HG03135 (cell line): ENCODE measurements at regions not wholly inside any gene's neighbourhood (a gene's known extent, or its start where the extent isn't known, plus 50 kb on each side); places are given as distances from the start of the nearest gene placed in this dataset.

Experiments used
- ATAC-seq: cut with Tn5 transposase; IDR thresholded peaks from one replicate; pipeline ENCODE4 v1.9.1; 2021; ENCODE audit warnings: mild to moderate bottlenecking, moderate library complexity; ENCODE audit not compliant: unreplicated experiment

DNA sequence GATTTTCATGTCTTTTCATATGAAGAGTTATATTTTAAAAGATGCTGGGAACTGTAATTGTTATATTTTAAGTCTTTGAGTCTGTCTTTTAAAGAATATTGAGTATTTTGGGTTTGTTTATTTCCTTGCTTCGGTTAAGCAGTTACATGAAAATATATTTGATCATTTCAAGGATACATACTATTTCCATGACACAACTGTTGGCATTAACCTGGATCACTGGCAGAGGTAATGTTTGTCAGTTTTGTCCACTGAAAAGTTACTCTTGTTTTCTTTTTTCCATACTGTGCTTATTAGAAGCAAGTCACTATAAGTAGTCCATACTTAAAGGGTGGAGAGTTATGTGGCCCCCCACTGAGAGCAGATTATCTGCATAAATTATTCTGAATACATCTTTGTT is 1142.0 kb upstream of the TMEFF2 start:
- ATAC-seq: no peak

DNA sequence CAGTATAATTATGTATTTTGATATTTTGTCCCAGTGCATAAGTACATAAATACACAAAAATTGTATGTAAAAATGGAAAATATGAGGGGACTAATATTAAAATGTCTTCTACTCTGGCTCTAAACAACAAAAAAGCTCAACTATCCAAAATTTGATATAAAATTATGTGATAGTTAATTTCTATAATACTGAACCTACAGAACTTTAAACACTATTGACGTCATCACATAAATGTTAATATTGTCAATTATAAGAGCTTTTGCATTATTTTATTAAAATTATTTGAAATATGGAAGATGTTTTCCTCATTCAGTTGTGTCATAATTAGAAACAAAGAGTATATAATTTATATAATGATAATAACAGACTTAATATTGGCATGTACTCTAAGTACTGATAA is 1139.7 kb upstream of the TMEFF2 start:
- ATAC-seq: no peak

DNA sequence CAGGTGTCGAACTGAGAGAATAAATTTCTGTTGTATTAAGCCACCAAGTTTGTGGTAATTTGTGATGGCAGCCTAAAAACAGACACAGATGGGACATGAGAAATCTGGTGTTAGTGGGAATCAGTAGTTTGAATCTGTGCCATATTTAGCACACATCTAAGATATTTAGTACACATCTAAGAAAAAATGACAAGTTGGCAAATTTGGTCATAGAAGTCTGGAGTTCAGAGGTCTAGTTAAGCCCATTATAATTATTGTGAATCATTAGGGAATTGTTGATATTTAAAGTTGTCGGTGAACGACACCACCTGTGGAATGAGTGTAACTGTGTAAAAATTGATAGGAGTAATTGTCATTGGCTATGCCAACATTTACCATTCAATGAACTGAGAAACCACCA is 1138.8 kb upstream of the TMEFF2 start:
- ATAC-seq: no peak

DNA sequence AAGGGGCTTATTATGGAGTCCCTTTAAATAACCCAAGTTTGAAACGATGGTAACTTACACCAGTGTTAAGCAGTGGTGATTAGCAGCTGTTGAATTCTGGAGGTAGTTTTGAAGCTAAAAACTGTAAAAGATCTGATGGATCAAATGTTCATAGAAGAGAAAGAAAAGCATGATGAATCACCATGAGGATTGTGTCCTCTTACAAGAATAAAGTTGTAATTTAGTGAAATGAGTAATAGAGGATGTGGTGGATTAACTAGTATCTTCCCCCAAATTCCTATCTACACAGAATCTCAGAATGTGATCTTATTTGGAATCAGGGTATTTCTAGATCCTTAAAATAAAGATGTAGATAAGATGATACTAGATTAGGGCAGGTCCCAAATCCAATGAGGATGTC is 1138.2 kb upstream of the TMEFF2 start:
- ATAC-seq: no peak

DNA sequence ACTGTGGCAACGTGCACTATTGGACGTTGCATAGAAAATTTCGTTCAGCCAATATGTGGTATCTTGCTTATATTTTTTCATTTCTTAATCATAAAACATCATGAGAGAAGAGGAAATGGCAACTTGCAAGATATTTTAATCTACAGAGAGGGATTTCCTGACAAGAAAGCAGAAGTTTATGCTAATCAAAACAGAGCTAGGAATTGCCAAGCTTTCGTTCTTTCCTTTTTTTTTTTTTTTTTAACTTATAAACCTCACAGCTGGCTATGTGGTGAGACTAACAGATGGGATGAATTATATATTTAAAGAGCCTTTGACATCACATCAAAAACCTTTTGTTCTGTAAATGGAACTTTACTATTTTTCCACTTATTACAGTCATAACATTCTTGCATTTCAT is 1136.9 kb upstream of the TMEFF2 start:
- ATAC-seq: no peak

DNA sequence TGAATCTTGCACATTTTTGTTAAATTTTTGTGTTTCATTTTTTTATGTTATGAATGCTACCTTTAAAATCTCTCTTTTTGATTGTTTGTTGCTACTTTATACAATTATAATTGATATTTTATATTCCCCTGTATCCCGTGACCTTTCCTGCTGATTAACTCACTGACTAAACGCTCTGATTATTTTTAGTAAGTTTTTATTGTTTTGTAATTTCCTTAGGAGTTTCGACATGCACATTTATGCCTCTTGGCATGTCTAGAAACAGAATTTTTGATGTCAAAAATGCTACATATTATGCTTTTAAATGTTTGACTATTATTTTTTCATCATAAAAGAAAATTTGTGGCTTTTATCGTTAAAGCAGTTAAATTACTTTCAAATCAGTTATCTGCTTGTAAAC is 1131.6 kb upstream of the TMEFF2 start:
- ATAC-seq: no peak

DNA sequence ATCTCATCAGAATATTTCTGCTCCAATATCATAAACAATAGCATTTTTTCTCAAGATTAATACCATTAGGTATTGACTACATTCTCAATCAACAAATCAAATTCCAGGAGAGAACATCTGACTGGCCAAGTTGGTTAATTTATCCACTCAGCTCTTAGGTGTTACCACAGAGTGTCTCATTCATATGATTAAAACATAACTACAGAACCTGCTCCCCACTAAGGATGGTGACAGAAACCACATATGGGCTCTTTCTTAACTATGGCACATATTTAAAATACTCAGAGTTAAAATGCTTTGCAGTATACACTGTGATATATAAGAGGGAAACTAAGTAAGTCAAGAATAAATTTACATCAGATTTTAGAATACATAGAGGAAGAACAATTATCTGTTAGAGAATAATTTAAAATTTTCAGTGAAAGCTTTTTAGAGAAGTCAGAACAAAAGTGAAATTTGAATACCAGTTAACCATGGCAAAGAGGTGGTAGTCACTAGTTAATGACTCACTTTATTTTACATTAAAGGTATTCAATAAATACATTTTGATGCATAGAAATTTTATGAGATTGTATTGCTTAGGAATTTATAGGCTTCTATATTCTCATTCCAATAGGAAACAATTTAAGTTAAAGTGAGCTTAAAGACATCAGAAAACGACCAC is 1120.8 kb upstream of the TMEFF2 start:
- peak; percentile 58 for ATAC-seq

DNA sequence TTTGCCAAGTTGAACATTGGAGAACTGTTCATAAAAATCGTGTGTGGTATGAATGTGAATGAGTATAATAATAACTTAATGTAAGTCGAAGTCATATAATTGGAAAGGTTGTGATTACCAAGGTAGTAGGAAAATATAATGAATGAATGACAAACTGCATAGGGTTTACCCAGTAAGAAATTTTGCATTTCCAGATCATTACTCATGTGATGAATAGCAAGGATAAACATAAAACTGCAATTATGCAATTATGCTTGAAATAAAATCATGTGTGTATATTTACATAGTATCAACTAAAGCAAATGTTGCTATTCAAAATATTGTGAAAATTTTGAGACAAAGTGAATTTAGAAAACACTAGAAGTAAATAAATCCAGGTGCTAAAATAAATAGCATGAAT is 1108.7 kb upstream of the TMEFF2 start:
- no peak for ATAC-seq

DNA sequence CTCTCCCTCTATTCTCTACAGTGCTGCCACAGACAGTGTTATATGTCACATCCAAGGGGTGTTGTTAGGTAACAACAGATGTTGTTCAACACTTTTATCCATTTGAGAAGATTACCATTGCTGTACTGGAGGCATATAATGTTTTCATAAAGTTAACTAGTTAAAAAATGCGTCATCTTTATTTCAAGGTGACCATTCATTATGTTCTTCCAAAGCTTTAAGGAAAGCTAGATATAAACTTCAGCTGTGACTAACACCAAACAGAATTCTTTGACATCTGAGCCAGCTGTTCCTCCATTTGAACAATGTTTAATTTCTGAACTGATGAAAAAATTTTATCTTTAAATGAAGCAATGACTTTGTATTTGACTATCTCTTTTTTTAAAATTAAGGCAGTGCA is 1099.6 kb upstream of the TMEFF2 start:
- no peak for ATAC-seq

DNA sequence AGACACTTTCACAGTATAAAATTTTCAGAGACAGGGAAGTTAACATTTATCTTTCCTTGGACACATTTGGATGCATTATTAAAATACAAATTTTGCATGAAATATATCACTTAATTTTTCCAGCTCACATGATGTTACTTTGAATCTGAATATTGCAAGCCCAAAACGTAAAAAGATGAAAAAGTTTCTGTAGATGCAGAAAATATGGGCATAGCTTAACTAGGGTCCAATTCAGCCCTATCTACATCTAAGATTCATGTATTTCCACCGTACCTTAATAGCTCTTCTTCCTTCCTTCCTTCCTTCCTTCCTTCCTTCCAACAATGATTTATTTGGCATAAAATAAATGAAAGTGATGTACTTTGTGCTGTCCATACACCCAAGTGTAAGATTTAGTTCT is 1084.6 kb upstream of the TMEFF2 start:
- ATAC-seq: no peak

DNA sequence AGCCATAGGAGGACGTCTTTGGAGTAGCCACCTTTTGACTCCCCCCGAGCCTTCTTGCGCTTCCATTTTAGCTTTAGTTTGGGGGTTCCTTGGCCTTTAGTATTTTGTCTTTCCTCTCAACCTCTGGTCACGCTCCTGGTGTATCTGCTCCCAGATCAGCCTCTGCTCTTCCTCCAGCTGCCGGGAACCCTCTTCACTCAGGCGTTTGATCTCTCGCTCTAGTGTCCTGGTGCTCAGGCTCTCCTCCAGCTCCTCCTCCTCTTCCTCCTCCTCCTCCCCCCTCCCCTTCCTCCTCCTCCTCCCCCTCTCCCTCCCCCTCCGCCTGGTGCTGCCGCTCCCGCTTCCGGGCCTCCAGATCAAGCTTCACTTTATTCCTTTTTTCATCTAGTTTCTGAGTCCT is 1082.3 kb upstream of the TMEFF2 start:
- no peak for ATAC-seq

DNA sequence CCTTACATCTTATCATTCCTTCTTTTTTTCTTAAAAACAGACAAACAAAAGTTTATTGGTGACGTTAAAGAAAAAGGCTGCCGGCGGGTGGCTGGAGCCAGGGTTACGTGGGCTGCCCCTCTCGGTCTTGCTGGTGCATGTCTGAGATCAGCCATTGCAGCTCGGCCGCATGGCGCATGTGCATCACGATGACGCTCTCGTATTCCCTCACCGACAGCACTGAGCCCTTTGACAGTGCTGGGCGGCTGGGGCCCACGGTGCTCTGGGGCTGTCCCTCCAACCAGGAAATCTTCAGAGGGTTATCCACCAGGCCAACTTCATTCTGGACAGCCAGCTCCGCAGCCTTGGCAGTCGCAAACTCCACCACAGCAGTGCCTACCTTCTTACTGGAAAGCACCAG is 1081.8 kb upstream of the TMEFF2 start:
- ATAC-seq: no peak

DNA sequence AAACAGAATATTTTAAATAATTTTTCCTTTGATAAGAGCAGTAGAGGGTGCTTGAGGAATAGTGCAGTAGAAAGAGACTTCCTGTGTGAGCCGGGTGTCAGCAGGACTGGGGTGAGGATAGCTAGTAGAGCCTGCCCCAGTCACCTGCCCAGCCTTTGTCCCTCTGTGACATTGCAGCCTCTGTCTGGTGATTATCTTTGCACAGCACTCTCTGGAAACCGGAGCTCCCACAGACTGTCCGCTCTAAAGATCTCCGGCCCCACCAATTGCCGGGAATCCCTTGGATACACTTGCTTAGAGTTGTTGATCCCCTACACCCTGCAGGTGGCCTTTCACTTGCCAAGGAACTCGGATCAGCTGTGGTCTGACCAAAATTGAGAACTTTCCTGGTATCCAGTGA is 1081.3 kb upstream of the TMEFF2 start:
- no peak for ATAC-seq

DNA sequence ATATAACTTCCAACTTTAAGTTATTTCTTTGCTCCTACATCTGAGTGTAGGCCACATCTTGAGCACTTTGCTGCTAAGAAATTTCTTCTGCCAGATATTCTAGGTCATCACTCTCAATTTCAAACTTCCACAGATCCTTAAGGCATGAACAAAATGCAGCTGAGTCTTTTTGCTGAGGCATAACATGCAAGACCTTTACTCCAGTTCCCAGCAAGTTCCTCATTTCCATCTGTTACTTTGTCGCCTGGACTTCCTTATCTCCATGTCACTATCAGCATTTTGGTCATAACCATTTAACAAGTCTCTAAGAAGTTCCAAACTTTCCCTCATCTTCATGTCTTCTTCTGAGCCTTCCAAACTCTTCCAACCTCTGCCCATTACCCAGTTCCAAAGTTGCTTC is 1077.3 kb upstream of the TMEFF2 start:
- no peak for ATAC-seq

DNA sequence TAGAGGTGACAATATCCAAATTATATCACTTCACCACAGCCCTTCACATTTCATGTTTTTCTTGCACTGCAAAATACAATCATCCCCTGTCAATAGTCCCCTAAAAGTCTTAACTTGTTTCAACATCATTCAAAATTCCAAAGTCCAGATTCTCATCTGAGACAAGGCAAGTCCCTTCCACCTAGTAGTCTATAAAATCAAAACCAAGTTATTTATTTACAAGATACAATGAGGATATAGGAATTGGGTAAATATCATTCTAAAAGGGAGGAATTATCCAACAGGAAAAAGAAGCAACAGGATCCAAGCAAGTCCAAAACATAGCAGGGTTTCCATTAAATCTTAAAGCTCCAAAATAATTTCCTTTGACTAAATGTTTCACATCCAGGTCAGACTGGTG is 1076.1 kb upstream of the TMEFF2 start:
- no peak for ATAC-seq

DNA sequence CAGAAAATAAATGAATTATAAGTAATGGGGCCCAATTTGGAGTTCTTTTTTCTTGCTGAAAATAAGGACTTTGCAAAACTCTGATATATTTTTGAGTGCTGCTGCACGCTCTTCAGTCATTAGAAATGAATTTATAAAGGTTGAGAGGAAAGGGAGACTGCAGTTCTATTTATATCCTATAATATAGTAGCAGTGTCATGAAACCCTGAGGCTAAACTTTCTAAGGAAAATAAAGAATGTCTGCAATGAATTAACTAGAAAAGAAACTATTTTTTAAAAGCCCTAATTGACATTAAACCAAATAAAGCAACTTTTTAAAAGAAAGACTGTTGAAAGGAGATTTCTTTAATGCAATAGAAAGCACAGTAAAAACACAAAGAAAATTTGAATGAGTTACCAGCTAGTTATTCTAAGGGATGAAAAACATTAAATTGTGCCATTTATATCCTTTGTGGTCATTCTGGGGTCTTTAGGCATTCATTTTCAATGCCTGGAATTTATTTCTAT is 1072.8 kb upstream of the TMEFF2 start:
- ATAC-seq: no peak

DNA sequence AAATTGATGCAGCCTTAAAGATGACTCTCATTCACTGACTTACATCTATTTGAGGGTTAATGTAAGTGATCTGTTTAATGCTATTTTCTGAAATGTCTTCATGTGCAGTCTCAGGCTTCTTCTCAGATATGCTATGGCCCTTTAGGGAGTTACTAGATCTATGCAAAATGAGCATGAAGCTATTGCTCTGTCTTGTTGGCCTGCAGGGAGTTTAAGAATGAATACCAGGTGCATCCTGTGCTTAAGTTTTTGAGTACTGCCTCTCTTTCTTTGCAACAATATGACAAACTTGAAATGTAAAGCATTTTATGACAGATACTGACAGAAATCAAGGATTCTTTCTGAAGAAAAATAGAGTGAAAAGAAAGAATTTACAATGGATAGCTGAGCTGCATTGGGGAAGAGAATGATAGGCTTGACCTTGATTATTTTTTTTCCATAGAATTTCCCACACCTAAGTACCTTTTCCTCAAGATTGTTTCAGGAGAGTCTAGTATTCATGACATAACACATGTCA is 1058.3 kb upstream of the TMEFF2 start:
- ATAC-seq: no peak

DNA sequence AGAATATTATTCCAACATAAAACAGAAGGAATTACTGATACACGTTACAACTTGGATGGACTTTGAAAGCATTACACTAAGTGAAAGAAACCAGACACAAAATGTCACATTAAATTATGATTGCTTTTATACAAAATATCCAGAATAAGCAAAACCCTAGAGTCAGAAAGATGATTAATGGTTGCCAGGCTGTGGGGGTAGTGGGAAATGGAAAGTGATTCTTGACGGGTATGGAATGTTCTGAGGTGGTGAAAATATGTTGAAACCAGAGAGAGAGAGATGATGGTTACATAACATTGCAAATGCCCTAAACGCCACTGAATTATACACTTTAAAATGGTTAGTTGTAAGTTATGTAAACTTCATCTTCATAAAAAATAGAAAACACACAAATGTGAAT is 1057.2 kb upstream of the TMEFF2 start:
- no peak for ATAC-seq

DNA sequence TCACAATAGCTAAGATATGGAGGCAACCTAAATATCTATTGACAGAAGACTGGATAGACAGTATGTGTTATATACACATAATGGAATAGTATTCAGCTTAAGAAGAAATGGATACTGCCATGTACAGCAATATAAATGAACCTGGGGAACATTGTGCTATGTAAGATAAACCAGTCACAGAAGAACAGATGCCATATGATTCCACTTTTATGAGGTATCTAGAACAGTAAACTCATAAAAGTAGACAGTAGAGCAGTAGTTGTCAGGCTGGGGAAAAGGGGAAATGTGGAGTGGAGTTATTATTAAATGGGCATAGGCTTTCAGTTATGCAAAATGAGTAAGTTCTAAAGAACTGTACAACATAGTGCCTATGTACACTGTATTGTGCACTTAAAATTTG is 1055.7 kb upstream of the TMEFF2 start:
- no peak for ATAC-seq

DNA sequence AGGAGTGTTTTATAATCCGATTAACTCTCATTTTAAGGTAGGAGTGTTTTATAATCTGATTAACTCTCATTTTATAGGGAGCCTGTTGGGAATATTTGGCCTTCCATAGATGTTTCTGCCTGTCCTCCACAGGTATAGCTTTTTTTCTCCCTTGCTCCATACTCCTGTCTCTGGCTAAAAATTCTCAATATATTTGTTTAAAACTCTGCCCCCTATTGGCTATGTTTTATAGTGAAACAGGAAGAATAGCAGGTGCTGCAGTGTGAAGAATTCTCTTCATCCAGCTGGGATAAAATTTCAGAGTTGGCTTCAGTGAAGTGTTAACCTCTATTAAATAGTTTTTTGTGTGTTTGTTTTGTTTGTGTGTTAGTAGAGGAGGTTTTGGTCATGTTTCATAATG is 1046.0 kb upstream of the TMEFF2 start:
- no peak for ATAC-seq

DNA sequence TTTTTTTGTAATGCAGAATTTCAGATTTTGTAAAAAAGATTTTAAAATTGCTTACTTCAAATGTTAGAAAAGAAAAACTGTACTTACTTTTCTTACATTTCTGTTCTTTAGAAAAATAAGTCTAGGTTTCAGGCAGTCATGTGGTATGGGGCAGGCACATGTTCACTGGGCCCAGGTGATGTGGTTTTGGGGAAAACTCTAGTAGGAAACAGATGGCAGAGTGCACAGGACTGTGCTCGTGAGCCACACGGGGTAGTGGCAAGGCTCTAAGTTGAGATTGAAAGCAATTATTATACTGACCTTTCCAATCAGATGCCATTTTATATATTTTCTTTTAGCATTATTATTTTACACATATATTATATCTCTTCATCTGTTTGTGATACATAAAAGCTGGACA is 1036.9 kb upstream of the TMEFF2 start:
- ATAC-seq: no peak

DNA sequence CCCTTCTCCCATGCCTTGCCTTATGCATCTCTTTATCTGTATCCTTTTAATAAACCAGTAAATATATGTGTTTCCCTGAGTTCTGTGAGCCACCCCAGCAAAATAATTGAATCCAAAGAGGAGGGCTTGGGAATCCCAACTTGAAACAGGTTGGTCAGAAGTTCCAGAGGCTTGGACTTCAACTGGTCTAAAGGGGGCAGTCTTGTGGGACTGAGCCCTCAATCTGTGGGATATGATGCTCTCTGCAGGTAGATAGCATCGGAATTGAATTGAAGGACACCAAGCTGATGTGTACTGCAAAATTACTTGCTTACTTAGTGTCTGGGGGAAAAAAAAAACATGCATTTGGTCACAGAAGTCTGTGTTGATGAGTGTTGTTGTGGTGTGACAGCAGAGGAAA is 1033.5 kb upstream of the TMEFF2 start:
- ATAC-seq: no peak

DNA sequence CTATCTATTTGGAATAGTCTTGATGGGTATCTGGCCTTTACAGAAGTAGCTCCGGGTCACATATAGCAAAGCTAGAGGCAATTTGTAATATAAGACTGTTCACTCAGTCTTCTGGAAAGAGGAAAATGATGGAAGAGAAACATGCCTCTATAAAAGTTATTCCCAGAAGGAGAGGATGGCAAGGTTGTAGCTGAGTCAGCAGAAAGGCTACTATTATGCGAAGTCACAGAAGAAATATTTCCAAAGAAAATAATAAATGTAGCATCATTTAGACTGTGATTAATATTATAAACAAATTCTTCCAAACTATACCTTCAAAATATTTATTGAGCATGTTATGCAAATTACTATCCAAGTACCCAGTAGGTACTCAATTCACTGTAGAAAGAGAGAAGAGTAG is 1027.7 kb upstream of the TMEFF2 start:
- ATAC-seq: no peak
